MM.1S (cell line): ENCODE measurements at regions not wholly inside any gene's neighbourhood (a gene's known extent, or its start where the extent isn't known, plus 50 kb on each side); places are given as distances from the start of the nearest gene placed in this dataset.

Source experiments
- DNase-seq: peaks from one replicate; pipeline ENCODE4 v3.0.0-alpha.2; 2015
- H2AFZ ChIP-seq: fragments of 300-600 bp; sonication (generic); 2 replicates; pipeline ENCODE4 v1.6.0; 2016; ENCODE audit warnings: antibody characterized with exemption, low read length
- H3F3A ChIP-seq: fragments of 300-600 bp; sonication (generic); 2 replicates; pipeline ENCODE4 v1.6.1; 2016; ENCODE audit warnings: mild to moderate bottlenecking, antibody characterized with exemption, low read length, moderate library complexity, mixed read lengths; ENCODE audit not compliant: insufficient read depth
- H3K27ac ChIP-seq: fragments of 300-600 bp; sonication (generic); 2 replicates; pipeline ENCODE4 v1.5.1; 2016; ENCODE audit warnings: mild to moderate bottlenecking, low read length
- H3K27me3 ChIP-seq: fragments of 300-600 bp; sonication (generic); replicated peaks from 2 replicates; pipeline ENCODE4 v1.6.0; 2016; ENCODE audit warnings: low read length; ENCODE audit not compliant: insufficient read depth
- H3K36me3 ChIP-seq: fragments of 300-600 bp; sonication (generic); replicated peaks from 2 replicates; pipeline ENCODE4 v1.6.1; 2016; ENCODE audit warnings: mild to moderate bottlenecking, low read length, mixed read lengths; ENCODE audit not compliant: insufficient read depth
- H3K4me1 ChIP-seq: fragments of 300-600 bp; sonication (generic); 2 replicates; pipeline ENCODE4 v1.6.1; 2016; ENCODE audit warnings: low read length, mixed read lengths
- H3K4me2 ChIP-seq: fragments of 300-600 bp; sonication (generic); 2 replicates; pipeline ENCODE4 v1.6.0; 2016; ENCODE audit warnings: low read depth, low read length
- H3K4me3 ChIP-seq: fragments of 300-600 bp; sonication (generic); 2 replicates; pipeline ENCODE4 v1.5.1; 2016; ENCODE audit warnings: low read length, mixed read lengths
- H3K79me2 ChIP-seq: fragments of 300-600 bp; sonication (generic); 2 replicates; pipeline ENCODE4 v1.6.1; 2016; ENCODE audit warnings: mixed run types, low read length, mixed read lengths
- H3K9ac ChIP-seq: fragments of 300-600 bp; sonication (generic); 2 replicates; pipeline ENCODE4 v1.6.1; 2016; ENCODE audit warnings: low read length, mixed read lengths
- H3K9me2 ChIP-seq: fragments of 300-600 bp; sonication (generic); replicated peaks from 2 replicates; pipeline ENCODE4 v1.6.1; 2016; ENCODE audit warnings: mild to moderate bottlenecking, low read length, mixed read lengths; ENCODE audit not compliant: insufficient read depth
- H3K9me3 ChIP-seq: fragments of 300-600 bp; sonication (generic); replicated peaks from 2 replicates; pipeline ENCODE4 v1.6.1; 2016; ENCODE audit warnings: mild to moderate bottlenecking, low read length, mixed read lengths; ENCODE audit not compliant: insufficient read depth
- H4K20me1 ChIP-seq: fragments of 300-600 bp; sonication (generic); 2 replicates; pipeline ENCODE4 v1.6.1; 2016; ENCODE audit warnings: mild to moderate bottlenecking, low read length, moderate library complexity, mixed read lengths; ENCODE audit not compliant: insufficient read depth
- CTCF ChIP-seq: fragments of 300-600 bp; sonication (generic); IDR thresholded peaks from 2 replicates; pipeline ENCODE4 v1.5.1; 2016; ENCODE audit warnings: antibody characterized with exemption, low read length, mixed read lengths
- EZH2 ChIP-seq: fragments of 300-600 bp; sonication (generic); optimal IDR thresholded peaks from 2 replicates; pipeline ENCODE3; 2017; ENCODE audit warnings: low read depth, mild to moderate bottlenecking, antibody characterized with exemption, low read length, mixed read lengths
- EZH2phosphoT487 ChIP-seq: fragments of 300-600 bp; sonication (generic); IDR thresholded peaks from 2 replicates; pipeline ENCODE4 v1.6.1; 2018; ENCODE audit warnings: antibody characterized with exemption, low read length

- Histone ChIP-seq H3F3A (no peaks in the 10 kb centered on the region), H3K36me3 (no peaks in the 10 kb centered on the region), H3K27me3 (no peaks in the 10 kb centered on the region), H3K4me1 (no peaks in the 10 kb centered on the region), H3K4me2 (no peak overlapping the region), H2AFZ (no peak overlapping the region), H3K9ac (no peak overlapping the region), H4K20me1 (no peaks in the 10 kb centered on the region), H3K4me3 (no peak overlapping the region), H3K9me3 (no peaks in the 10 kb centered on the region), H3K9me2 (no peaks in the 10 kb centered on the region), H3K79me2 (no peaks in the 10 kb centered on the region), H3K27ac (no peak overlapping the region)
- TF ChIP-seq EZH2phosphoT487 (no peak), EZH2 (no peak), CTCF (no peak)
- no peak for DNase-seq
These were observed 477.4 kb upstream of the WWC1 start for GRCh38 chr5:167814040-167814439.

- Histone ChIP-seq H3K9me3 (no peaks in the 10 kb centered on the region), H2AFZ (no peak overlapping the region), H3K9me2 (no peaks in the 10 kb centered on the region), H3K4me3 (no peak overlapping the region), H3K27ac (no peak overlapping the region), H3K9ac (no peak overlapping the region), H3K36me3 (no peaks in the 10 kb centered on the region), H3K4me1 (no peaks in the 10 kb centered on the region), H3F3A (no peaks in the 10 kb centered on the region), H3K79me2 (no peaks in the 10 kb centered on the region), H3K27me3 (no peaks in the 10 kb centered on the region), H4K20me1 (no peaks in the 10 kb centered on the region), H3K4me2 (no peak overlapping the region)
- no peak for TF ChIP-seq CTCF
- TF ChIP-seq EZH2: no peak
- no peak for TF ChIP-seq EZH2phosphoT487
- no peak for DNase-seq
These were observed 476.6 kb upstream of the WWC1 start for GRCh38 chr5:167814828-167815227.

DNA sequence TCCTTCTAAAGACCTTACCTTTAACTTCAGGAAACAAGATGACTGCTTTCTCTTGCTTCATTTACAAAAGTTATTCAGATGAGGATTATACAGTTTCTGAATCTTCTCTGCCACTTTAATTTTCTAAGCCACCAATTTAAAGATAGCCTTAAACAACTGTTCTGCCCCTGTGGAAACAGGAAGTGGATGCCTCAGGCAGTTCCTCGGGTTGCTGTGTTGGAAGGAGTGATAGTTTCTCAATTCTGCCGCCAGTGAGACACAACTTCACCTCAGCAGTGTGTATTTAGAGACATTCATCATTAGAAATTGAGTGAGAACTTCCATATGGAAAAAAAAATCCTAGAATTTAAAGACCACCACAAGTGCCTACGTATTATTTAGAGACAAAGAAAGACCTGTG lies 475.1 kb upstream of the WWC1 start:
- no peak overlapping the region for H3K9ac ChIP-seq
- TF ChIP-seq EZH2phosphoT487: no peak
- TF ChIP-seq CTCF: no peak
- TF ChIP-seq EZH2: no peak
- H3K4me2 ChIP-seq: no peak overlapping the region
- H4K20me1 ChIP-seq: no peaks in the 10 kb centered on the region
- H3K4me1 ChIP-seq: no peaks in the 10 kb centered on the region
- no peaks in the 10 kb centered on the region for H3K79me2 ChIP-seq
- H3K27ac ChIP-seq: no peak overlapping the region
- no peak overlapping the region for H3K4me3 ChIP-seq
- H2AFZ ChIP-seq: no peak overlapping the region
- no peak for DNase-seq
- H3K9me3 ChIP-seq: no peaks in the 10 kb centered on the region
- H3K9me2 ChIP-seq: no peaks in the 10 kb centered on the region
- no peaks in the 10 kb centered on the region for H3K27me3 ChIP-seq
- H3K36me3 ChIP-seq: no peaks in the 10 kb centered on the region
- no peaks in the 10 kb centered on the region for H3F3A ChIP-seq

DNA sequence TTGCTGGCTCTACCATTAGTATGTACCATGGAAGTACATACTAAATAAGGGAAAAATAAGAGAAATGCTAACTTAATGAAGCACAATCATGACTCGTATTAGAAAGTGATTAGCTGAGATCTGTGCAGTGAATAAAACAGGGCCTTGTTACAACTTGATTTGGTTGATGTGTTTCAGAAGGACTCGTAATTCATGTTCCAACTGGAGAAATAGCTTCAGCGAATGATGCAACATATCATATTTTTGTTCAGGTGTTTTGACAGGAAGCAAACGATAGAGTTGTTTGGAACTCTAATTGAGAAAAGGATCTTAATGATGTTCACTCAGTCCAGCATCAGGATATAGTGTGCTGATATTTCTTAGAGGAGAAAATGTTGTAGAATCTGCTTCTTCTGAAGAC lies 474.6 kb upstream of the WWC1 start:
- no peak overlapping the region for H3K9ac ChIP-seq
- H3K4me2 ChIP-seq: no peak overlapping the region
- TF ChIP-seq CTCF: no peak
- no peak for TF ChIP-seq EZH2
- no peaks in the 10 kb centered on the region for H3K36me3 ChIP-seq
- H3K9me2 ChIP-seq: no peaks in the 10 kb centered on the region
- no peaks in the 10 kb centered on the region for H3K79me2 ChIP-seq
- no peaks in the 10 kb centered on the region for H4K20me1 ChIP-seq
- H3K27ac ChIP-seq: no peak overlapping the region
- H3K9me3 ChIP-seq: no peaks in the 10 kb centered on the region
- no peaks in the 10 kb centered on the region for H3K27me3 ChIP-seq
- DNase-seq: no peak
- no peaks in the 10 kb centered on the region for H3K4me1 ChIP-seq
- no peaks in the 10 kb centered on the region for H3F3A ChIP-seq
- no peak overlapping the region for H2AFZ ChIP-seq
- H3K4me3 ChIP-seq: no peak overlapping the region
